Choroid plexus epithelial cell (primary cell): ENCODE measurements at regions not wholly inside any gene's neighbourhood (a gene's known extent, or its start where the extent isn't known, plus 50 kb on each side); places are given as distances from the start of the nearest gene placed in this dataset.
A peak's percentile ranks its signal among the peaks of the same experiment; 100 is the strongest.

Experiments
- DNase-seq: peaks from one replicate; pipeline ENCODE4 v3.0.0-alpha.2; 2010; ENCODE audit warnings: low read depth
- H3K4me3 ChIP-seq: 2 replicates; pipeline ENCODE4 v1.5.1; 2011; ENCODE audit warnings: low read depth, mild to moderate bottlenecking, control low read depth, low read length, moderate library complexity
- TF ChIP-seq, protein P1 (sequence below): conservative IDR thresholded peaks from 2 replicates; pipeline ENCODE4 v1.5.1; 2011; ENCODE audit warnings: low read depth, mild to moderate bottlenecking, control low read depth, inconsistent platforms, low read length, moderate library complexity

DNA sequence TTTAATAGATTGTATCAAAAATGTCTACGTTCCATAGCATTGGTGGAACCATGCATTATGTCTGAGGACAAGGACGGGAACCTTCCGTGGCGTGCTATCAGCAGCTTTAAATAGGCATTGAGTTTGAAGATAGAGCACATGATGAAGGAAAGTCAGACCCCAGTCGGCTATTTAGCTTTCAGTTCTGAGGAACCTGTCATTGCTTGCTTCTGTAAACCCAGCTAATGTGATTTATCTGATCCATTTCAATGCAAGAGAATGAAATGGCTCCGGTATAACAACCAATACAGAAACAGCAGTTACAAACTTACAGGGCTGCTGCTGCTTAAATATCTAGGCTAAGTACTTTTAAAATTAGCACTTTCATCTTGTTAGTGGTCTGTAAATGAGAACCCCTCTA is 503.3 kb downstream of the RNF144A start:
- no peak for DNase-seq
- H3K4me3 ChIP-seq = no peak overlapping the region
- TF ChIP-seq, protein P1, sequence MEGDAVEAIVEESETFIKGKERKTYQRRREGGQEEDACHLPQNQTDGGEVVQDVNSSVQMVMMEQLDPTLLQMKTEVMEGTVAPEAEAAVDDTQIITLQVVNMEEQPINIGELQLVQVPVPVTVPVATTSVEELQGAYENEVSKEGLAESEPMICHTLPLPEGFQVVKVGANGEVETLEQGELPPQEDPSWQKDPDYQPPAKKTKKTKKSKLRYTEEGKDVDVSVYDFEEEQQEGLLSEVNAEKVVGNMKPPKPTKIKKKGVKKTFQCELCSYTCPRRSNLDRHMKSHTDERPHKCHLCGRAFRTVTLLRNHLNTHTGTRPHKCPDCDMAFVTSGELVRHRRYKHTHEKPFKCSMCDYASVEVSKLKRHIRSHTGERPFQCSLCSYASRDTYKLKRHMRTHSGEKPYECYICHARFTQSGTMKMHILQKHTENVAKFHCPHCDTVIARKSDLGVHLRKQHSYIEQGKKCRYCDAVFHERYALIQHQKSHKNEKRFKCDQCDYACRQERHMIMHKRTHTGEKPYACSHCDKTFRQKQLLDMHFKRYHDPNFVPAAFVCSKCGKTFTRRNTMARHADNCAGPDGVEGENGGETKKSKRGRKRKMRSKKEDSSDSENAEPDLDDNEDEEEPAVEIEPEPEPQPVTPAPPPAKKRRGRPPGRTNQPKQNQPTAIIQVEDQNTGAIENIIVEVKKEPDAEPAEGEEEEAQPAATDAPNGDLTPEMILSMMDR = no peak

DNA sequence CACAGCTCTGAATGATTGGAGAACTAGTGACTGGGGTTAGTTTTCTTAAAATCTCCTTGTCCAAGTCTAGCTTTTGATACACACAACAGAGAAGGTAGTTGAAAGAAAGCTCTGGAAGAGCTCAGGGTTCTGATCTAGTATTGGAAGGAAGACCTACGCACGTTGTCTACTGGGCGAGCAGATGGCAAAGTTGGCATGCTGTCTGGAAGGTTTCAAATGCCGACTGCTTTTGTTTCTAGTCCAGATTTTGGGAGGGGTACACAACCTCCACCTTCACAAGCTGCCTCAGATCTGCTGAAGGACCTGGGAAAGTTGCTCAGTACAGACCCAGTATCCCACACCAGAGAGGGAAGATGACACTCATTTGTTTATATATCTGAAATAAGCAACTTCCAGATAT is 507.3 kb downstream of the RNF144A start:
- no peak for DNase-seq
- no peak overlapping the region for H3K4me3 ChIP-seq
- TF ChIP-seq, protein P1 = no peak

DNA sequence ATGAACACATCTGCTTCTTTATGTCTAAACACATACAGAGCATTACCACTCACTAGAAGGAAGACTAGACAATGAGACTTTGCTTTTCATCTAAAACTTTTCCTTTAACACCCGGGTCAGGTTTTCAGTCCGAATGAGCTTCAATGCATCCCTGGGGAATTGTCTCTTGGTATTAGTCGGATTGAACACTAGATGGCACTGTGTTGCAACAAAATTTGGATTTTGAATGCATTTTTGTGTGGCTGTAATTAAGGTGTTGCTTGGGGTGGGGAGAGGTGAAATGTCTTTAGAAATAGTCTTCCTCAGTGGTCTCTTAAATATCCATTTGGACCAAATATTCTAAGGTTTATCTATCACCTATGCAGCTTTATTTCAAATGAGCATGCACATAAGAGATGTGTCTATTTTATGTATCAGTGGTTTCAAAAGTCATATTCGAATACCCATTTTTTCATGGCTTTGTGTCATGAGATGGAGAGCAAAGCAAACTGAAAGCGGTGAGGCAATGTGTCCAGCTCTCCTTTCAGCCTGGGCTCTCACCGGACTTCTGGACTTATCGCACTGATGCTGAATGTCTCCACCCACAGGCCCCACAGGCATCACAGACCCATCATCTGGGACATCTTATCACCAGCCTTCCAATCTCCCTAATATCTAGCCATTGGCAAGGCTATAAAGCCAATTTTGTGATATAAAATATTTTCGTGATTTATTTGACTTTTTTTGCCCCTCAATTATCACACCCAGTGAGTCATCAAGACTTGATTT is 510.3 kb downstream of the RNF144A start:
- H3K4me3 ChIP-seq = no peak overlapping the region
- peak; percentile 75 for DNase-seq
- TF ChIP-seq, protein P1 = peak; percentile 69

DNA sequence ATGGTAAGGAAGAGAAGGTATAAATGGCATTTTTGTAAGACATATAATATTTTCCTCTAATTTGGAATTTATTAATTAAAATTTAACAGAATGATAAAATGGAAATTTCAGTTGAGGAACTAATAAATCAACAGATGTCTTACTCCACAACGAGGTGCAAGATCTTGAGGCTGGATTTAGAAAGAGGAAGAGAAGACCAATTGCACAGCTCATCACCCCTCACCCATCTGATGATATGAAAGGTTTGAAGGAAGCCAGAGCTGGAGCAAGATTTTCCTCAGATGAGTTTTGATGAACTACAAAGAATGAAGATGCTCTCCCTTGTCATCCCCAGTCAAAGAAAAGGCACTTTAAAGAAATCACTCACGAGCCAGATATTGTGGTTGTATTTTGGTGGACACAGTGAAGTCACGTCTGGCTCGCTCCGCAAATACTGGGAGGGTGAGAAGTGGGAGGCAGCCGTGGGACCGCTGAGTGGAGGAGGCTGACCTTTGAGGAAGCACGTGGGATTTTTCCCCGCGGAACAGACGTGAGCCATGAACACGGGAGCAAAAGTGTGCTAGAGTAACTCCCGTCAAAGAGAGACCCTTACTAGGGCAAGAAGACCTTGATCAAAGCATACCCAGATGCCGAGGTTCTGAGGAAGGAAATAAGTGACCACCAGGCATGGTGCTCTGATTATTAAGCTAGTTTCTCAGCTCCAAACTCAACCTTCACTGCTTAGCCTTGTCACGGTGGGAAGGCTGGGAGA is 511.4 kb downstream of the RNF144A start:
- H3K4me3 ChIP-seq = no peak overlapping the region
- TF ChIP-seq, protein P1 = no peak
- DNase-seq = no peak

DNA sequence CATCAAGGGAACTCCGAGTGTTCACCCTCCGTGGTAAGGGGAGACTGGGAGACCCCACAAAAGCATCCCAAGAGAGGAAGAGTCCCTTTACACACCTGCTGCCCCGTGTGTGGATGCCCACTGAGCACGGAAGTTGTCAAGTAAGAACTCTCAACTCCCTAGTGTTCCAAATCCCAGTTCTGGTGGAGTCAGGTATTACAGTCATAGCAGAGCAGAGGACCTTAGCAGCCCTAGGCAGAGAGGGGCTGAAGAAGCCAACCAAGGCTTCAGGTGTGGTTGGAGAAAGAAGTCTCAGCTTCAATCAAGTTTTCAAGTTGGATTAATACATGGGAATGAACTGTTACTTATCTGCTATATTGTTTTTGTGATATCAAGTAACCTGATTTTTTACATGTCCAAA is 512.5 kb downstream of the RNF144A start:
- DNase-seq = no peak
- TF ChIP-seq, protein P1 = no peak
- H3K4me3 ChIP-seq = no peak overlapping the region

DNA sequence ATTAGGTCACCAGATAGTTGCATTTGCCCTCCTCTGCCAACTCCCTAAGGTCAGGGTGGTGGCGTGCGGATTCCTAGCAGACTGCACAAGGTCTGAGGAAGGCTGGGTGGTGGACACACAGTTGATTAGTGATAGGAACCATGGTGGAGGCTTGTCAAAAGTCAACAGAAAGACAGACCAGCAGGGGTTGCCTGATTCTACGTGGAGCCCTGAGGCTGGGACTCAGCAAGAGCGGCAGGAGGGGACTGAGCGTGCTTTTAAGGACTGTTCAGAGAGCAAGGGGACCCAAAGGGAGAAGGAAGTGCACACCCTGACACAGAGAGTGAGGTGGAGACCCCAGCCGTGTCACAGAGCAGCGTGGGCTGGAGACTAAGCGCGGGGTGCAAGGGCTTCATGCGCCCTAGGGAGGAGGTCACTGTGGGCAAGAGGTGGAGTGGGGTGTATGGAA is 513.2 kb downstream of the RNF144A start:
- DNase-seq = no peak
- no peak overlapping the region for H3K4me3 ChIP-seq
- TF ChIP-seq, protein P1 = no peak
